ENCODE measurements at regions not wholly inside any gene's neighbourhood (a gene's known extent, or its start where the extent isn't known, plus 50 kb on each side); places are given as distances from the start of the nearest gene placed in this dataset.

- no peak overlapping the region for H3K27ac ChIP-seq (ENCODE audit: low read length)
- H3K4me2 ChIP-seq (ENCODE audit: low read length) = no peak overlapping the region
- H3K9me2 ChIP-seq (ENCODE audit: insufficient read depth, low read length) = no peaks in the 10 kb centered on the region
- H3K36me3 ChIP-seq (ENCODE audit: insufficient read depth, low read length) = no peaks in the 10 kb centered on the region
- H3K9me3 ChIP-seq (ENCODE audit: low read length) = no peaks in the 10 kb centered on the region
- no peaks in the 10 kb centered on the region for H3F3A ChIP-seq (ENCODE audit: insufficient read depth, low read length, poor library complexity, severe bottlenecking)
- TF ChIP-seq RAD21 (conservative IDR thresholded peaks at IDR 0.05) (no peak), SMC3 (conservative IDR thresholded peaks at IDR 0.05; ENCODE audit: poor library complexity) (no peak), CTCF (IDR thresholded peaks at IDR 0.05; ENCODE audit: poor library complexity, severe bottlenecking) (no peak), POLR2AphosphoS5 (IDR thresholded peaks at IDR 0.05) (no peak), REST (IDR thresholded peaks at IDR 0.05; ENCODE audit: borderline replicate concordance) (no peak), EP300 (conservative IDR thresholded peaks at IDR 0.05; ENCODE audit: poor library complexity, severe bottlenecking) (no peak)
- H3K9ac ChIP-seq (ENCODE audit: low read length) = no peak overlapping the region
- H3K4me3 ChIP-seq (ENCODE audit: low read length) = no peak overlapping the region
- no peak overlapping the region for H2AFZ ChIP-seq (ENCODE audit: low read depth, low read length)
- no peaks in the 10 kb centered on the region for H3K27me3 ChIP-seq (ENCODE audit: insufficient read depth, low read depth, low read length)
- H3K79me2 ChIP-seq (replicated peaks; ENCODE audit: insufficient read depth, low read length) = no peaks in the 10 kb centered on the region
- no peaks in the 10 kb centered on the region for H4K20me1 ChIP-seq (ENCODE audit: insufficient read depth)
Measured at GRCh38 chr3:27945229-27945628, 223.1 kb upstream of the EOMES start.

- no peaks in the 10 kb centered on the region for H4K20me1 ChIP-seq (ENCODE audit: insufficient read depth)
- no peak overlapping the region for H3K4me3 ChIP-seq (ENCODE audit: low read length)
- H3K9me2 ChIP-seq (ENCODE audit: insufficient read depth, low read length) = no peaks in the 10 kb centered on the region
- TF ChIP-seq EZH2 (IDR thresholded peaks at IDR 0.05; ENCODE audit: borderline replicate concordance, insufficient read depth, low read length, poor library complexity, severe bottlenecking) = no peak
- TF ChIP-seq MXI1 (conservative IDR thresholded peaks at IDR 0.05; ENCODE audit: poor library complexity, severe bottlenecking) = no peak
- no peak for TF ChIP-seq CTCF (IDR thresholded peaks at IDR 0.05; ENCODE audit: poor library complexity, severe bottlenecking)
- no peak for TF ChIP-seq POLR2AphosphoS5 (IDR thresholded peaks at IDR 0.05)
- TF ChIP-seq REST (IDR thresholded peaks at IDR 0.05; ENCODE audit: borderline replicate concordance) = no peak
- no peak for TF ChIP-seq RAD21 (conservative IDR thresholded peaks at IDR 0.05)
- no peak for TF ChIP-seq EP300 (conservative IDR thresholded peaks at IDR 0.05; ENCODE audit: poor library complexity, severe bottlenecking)
- no peak for TF ChIP-seq TAF1 (IDR thresholded peaks at IDR 0.05; ENCODE audit: low read depth)
- no peak for TF ChIP-seq SMC3 (conservative IDR thresholded peaks at IDR 0.05; ENCODE audit: poor library complexity)
- no peaks in the 10 kb centered on the region for H3K27me3 ChIP-seq (ENCODE audit: insufficient read depth, low read depth, low read length)
- H3F3A ChIP-seq (ENCODE audit: insufficient read depth, low read length, poor library complexity, severe bottlenecking) = no peaks in the 10 kb centered on the region
- H3K9me3 ChIP-seq (ENCODE audit: low read length) = no peaks in the 10 kb centered on the region
- no peak overlapping the region for H2AFZ ChIP-seq (ENCODE audit: low read depth, low read length)
- H3K36me3 ChIP-seq (ENCODE audit: insufficient read depth, low read length) = no peaks in the 10 kb centered on the region
- H3K9ac ChIP-seq (ENCODE audit: low read length) = no peak overlapping the region
- H3K79me2 ChIP-seq (replicated peaks; ENCODE audit: insufficient read depth, low read length) = no peaks in the 10 kb centered on the region
- no peak overlapping the region for H3K27ac ChIP-seq (ENCODE audit: low read length)
- H3K4me2 ChIP-seq (ENCODE audit: low read length) = no peak overlapping the region
Measured at GRCh38 chr3:27960133-27960532, 238.0 kb upstream of the EOMES start.
